ENCODE measurements at regions not wholly inside any gene's neighbourhood (a gene's known extent, or its start where the extent isn't known, plus 50 kb on each side); places are given as distances from the start of the nearest gene placed in this dataset.
"Not testable (repeated sequence)": the region's sequence is repeated elsewhere in the genome, so short reads cannot be mapped to it uniquely, and the experiment has no call there.

- TF ChIP-seq, protein P1, sequence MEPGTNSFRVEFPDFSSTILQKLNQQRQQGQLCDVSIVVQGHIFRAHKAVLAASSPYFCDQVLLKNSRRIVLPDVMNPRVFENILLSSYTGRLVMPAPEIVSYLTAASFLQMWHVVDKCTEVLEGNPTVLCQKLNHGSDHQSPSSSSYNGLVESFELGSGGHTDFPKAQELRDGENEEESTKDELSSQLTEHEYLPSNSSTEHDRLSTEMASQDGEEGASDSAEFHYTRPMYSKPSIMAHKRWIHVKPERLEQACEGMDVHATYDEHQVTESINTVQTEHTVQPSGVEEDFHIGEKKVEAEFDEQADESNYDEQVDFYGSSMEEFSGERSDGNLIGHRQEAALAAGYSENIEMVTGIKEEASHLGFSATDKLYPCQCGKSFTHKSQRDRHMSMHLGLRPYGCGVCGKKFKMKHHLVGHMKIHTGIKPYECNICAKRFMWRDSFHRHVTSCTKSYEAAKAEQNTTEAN (CRISPR knock-in tag; IDR thresholded peaks at IDR 0.05): no peak
- TF ChIP-seq MYBL2 (CRISPR knock-in tag; IDR thresholded peaks at IDR 0.05) (no peak), NFATC4 (CRISPR knock-in tag; IDR thresholded peaks at IDR 0.05) (no peak), GRHL2 (CRISPR knock-in tag; IDR thresholded peaks at IDR 0.05; ENCODE audit: insufficient replicate concordance, severe bottlenecking) (no peak), GTF2I (CRISPR knock-in tag; conservative IDR thresholded peaks at IDR 0.05) (no peak), ZNF317 (CRISPR knock-in tag; IDR thresholded peaks at IDR 0.05; ENCODE audit: borderline replicate concordance, low read depth) (no peak), NR2C2 (CRISPR knock-in tag; IDR thresholded peaks at IDR 0.05) (no peak), HMGA2 (CRISPR knock-in tag; IDR thresholded peaks at IDR 0.05) (no peak), IRF2 (CRISPR knock-in tag; IDR thresholded peaks at IDR 0.05; ENCODE audit: borderline replicate concordance, low read depth) (no peak)
Measured at GRCh38 chr2:215784371-215784783, 229.0 kb downstream of the MREG start (continued).

GRCh38 chr2:215783640-215784039, 229.7 kb downstream of the MREG start:
- H3K36me3 Mint-ChIP-seq; CTCF ChIA-PET; POLR2A ChIA-PET; H3K27ac Mint-ChIP-seq; H3K4me3 Mint-ChIP-seq; H3K27me3 Mint-ChIP-seq (ENCODE audit: low read depth); ATAC-seq; H3K9me3 Mint-ChIP-seq; DNase-seq (ENCODE audit: low spot score): not testable (repeated sequence)
- peaks cover 26% of the 10 kb centered on the region for H3K4me1 Mint-ChIP-seq

GRCh38 chr2:215782965-215783364, 230.4 kb downstream of the MREG start:
- H3K27ac Mint-ChIP-seq: no peak overlapping the region
- no peaks in the 10 kb centered on the region for H3K27me3 Mint-ChIP-seq (ENCODE audit: low read depth)
- H3K4me3 Mint-ChIP-seq: no peak overlapping the region
- peaks cover 26% of the 10 kb centered on the region for H3K4me1 Mint-ChIP-seq
- POLR2A ChIA-PET: interaction anchor here (0.5 kb wide), 1 partner anchor 29 kb away, joined by 3 read pairs; no protein-coding TSS in a partner anchor
- H3K36me3 Mint-ChIP-seq: 0 out of 2 replicates have a peak, but pooled peaks cover 5% of the 10 kb centered on the region
- H3K9me3 Mint-ChIP-seq: peaks cover 8% of the 10 kb centered on the region; the same call in 1 of the 2 replicates
- peak; percentile 51 for ATAC-seq
- CTCF ChIA-PET: no interaction called here
- DNase-seq (ENCODE audit: low spot score): no peak
- TF ChIP-seq ATF1 (CRISPR knock-in tag; IDR thresholded peaks at IDR 0.05): no peak
- TF ChIP-seq, protein P2, sequence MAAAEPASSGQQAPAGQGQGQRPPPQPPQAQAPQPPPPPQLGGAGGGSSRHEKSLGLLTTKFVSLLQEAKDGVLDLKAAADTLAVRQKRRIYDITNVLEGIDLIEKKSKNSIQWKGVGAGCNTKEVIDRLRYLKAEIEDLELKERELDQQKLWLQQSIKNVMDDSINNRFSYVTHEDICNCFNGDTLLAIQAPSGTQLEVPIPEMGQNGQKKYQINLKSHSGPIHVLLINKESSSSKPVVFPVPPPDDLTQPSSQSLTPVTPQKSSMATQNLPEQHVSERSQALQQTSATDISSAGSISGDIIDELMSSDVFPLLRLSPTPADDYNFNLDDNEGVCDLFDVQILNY (CRISPR knock-in tag; IDR thresholded peaks at IDR 0.05): no peak
- TF ChIP-seq, protein P1 (CRISPR knock-in tag; IDR thresholded peaks at IDR 0.05): no peak
- TF ChIP-seq ZNF416 (CRISPR knock-in tag; IDR thresholded peaks at IDR 0.05): no peak
- no peak for TF ChIP-seq IRF2 (CRISPR knock-in tag; IDR thresholded peaks at IDR 0.05; ENCODE audit: borderline replicate concordance, low read depth)
- no peak for TF ChIP-seq MAX (CRISPR knock-in tag; IDR thresholded peaks at IDR 0.05)
- TF ChIP-seq, protein P3, sequence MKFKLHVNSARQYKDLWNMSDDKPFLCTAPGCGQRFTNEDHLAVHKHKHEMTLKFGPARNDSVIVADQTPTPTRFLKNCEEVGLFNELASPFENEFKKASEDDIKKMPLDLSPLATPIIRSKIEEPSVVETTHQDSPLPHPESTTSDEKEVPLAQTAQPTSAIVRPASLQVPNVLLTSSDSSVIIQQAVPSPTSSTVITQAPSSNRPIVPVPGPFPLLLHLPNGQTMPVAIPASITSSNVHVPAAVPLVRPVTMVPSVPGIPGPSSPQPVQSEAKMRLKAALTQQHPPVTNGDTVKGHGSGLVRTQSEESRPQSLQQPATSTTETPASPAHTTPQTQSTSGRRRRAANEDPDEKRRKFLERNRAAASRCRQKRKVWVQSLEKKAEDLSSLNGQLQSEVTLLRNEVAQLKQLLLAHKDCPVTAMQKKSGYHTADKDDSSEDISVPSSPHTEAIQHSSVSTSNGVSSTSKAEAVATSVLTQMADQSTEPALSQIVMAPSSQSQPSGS (CRISPR knock-in tag; IDR thresholded peaks at IDR 0.05; ENCODE audit: borderline replicate concordance, low read depth): no peak
- TF ChIP-seq PREB (CRISPR knock-in tag; IDR thresholded peaks at IDR 0.05; ENCODE audit: borderline replicate concordance): no peak
- TF ChIP-seq, protein P4, sequence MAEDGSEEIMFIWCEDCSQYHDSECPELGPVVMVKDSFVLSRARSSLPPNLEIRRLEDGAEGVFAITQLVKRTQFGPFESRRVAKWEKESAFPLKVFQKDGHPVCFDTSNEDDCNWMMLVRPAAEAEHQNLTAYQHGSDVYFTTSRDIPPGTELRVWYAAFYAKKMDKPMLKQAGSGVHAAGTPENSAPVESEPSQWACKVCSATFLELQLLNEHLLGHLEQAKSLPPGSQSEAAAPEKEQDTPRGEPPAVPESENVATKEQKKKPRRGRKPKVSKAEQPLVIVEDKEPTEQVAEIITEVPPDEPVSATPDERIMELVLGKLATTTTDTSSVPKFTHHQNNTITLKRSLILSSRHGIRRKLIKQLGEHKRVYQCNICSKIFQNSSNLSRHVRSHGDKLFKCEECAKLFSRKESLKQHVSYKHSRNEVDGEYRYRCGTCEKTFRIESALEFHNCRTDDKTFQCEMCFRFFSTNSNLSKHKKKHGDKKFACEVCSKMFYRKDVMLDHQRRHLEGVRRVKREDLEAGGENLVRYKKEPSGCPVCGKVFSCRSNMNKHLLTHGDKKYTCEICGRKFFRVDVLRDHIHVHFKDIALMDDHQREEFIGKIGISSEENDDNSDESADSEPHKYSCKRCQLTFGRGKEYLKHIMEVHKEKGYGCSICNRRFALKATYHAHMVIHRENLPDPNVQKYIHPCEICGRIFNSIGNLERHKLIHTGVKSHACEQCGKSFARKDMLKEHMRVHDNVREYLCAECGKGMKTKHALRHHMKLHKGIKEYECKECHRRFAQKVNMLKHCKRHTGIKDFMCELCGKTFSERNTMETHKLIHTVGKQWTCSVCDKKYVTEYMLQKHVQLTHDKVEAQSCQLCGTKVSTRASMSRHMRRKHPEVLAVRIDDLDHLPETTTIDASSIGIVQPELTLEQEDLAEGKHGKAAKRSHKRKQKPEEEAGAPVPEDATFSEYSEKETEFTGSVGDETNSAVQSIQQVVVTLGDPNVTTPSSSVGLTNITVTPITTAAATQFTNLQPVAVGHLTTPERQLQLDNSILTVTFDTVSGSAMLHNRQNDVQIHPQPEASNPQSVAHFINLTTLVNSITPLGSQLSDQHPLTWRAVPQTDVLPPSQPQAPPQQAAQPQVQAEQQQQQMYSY (CRISPR knock-in tag; IDR thresholded peaks at IDR 0.05): no peak
- TF ChIP-seq ESRRA (CRISPR knock-in tag; IDR thresholded peaks at IDR 0.05; ENCODE audit: borderline replicate concordance): no peak
- no peak for TF ChIP-seq FOXJ3 (CRISPR knock-in tag; IDR thresholded peaks at IDR 0.05; ENCODE audit: borderline replicate concordance)
- no peak for TF ChIP-seq FOXK1 (CRISPR knock-in tag; IDR thresholded peaks at IDR 0.05)
- no peak for TF ChIP-seq TEAD1 (CRISPR knock-in tag; IDR thresholded peaks at IDR 0.05)
- TF ChIP-seq ZNF281 (CRISPR knock-in tag; IDR thresholded peaks at IDR 0.05): no peak
